AG10803 (cell line): ENCODE measurements at regions not wholly inside any gene's neighbourhood (a gene's known extent, or its start where the extent isn't known, plus 50 kb on each side); places are given as distances from the start of the nearest gene placed in this dataset.

Experiments
- DNase-seq: peaks from one replicate; pipeline ENCODE4 v3.0.0; 2010; ENCODE audit warnings: low read depth
- H3K4me3 ChIP-seq: 2 replicates; pipeline ENCODE4 v1.5.1; 2011; ENCODE audit warnings: mild to moderate bottlenecking, low read length, control low read depth
- CTCF ChIP-seq: conservative IDR thresholded peaks from 2 replicates; pipeline ENCODE4 v1.5.1; 2011; ENCODE audit warnings: mild to moderate bottlenecking, low read length, control low read depth, inconsistent platforms

GRCh38 chr7:340979-341694 is 51.2 kb downstream of the FOXL3 start:
- H3K4me3 ChIP-seq = no peak overlapping the region
- no peak for TF ChIP-seq CTCF
- no peak for DNase-seq

- no peak overlapping the region for H3K4me3 ChIP-seq
- no peak for DNase-seq
- TF ChIP-seq CTCF = no peak
Observed at GRCh38 chr7:341841-342638, 52.1 kb downstream of the FOXL3 start.

GRCh38 chr7:342681-343216 is 52.8 kb downstream of the FOXL3 start:
- no peak overlapping the region for H3K4me3 ChIP-seq
- TF ChIP-seq CTCF = no peak
- DNase-seq = no peak

GRCh38 chr7:343227-343822 is 53.4 kb downstream of the FOXL3 start:
- H3K4me3 ChIP-seq = no peak overlapping the region
- no peak for TF ChIP-seq CTCF
- no peak for DNase-seq

GRCh38 chr7:343864-344607 is 54.1 kb downstream of the FOXL3 start:
- no peak overlapping the region for H3K4me3 ChIP-seq
- TF ChIP-seq CTCF = no peak
- no peak for DNase-seq

- no peak for TF ChIP-seq CTCF
- no peak overlapping the region for H3K4me3 ChIP-seq
- DNase-seq = no peak
Observed at GRCh38 chr7:344608-344994, 54.6 kb downstream of the FOXL3 start.
